GM06990 (cell line): ENCODE measurements at regions not wholly inside any gene's neighbourhood (a gene's known extent, or its start where the extent isn't known, plus 50 kb on each side); places are given as distances from the start of the nearest gene placed in this dataset.

Experiments used
- DNase-seq: peaks from one replicate; pipeline ENCODE4 v3.0.0-alpha.2; 2011; ENCODE audit not compliant: insufficient read length; ENCODE audit errors: extremely low read depth
- H3K27me3 ChIP-seq: replicated peaks from 2 replicates; pipeline ENCODE4 v1.6.0; 2011; ENCODE audit warnings: low read length; ENCODE audit not compliant: control insufficient read depth, insufficient read depth
- H3K36me3 ChIP-seq: 2 replicates; pipeline ENCODE4 v1.5.1; 2011; ENCODE audit warnings: low read length; ENCODE audit not compliant: control insufficient read depth, insufficient read depth
- H3K4me3 ChIP-seq: replicated peaks from 2 replicates; pipeline ENCODE4 v1.5.1; 2011; ENCODE audit warnings: low read depth, mild to moderate bottlenecking, control low read depth, low read length
- CTCF ChIP-seq: IDR thresholded peaks from 2 replicates; pipeline ENCODE4 v1.5.1; 2011; ENCODE audit warnings: low read length, control low read depth, mild to moderate bottlenecking, inconsistent platforms; ENCODE audit not compliant: insufficient read depth, poor library complexity, severe bottlenecking

GRCh38 chr11:98195300-98195699 lies 825.4 kb upstream of the CNTN5 start:
- DNase-seq, result no peak
- Histone ChIP-seq H3K4me3 (no peak overlapping the region), H3K36me3 (no peaks in the 10 kb centered on the region), H3K27me3 (no peaks in the 10 kb centered on the region)
- TF ChIP-seq CTCF, result no peak

- no peak for DNase-seq
- H3K27me3 ChIP-seq, result no peaks in the 10 kb centered on the region
- no peak overlapping the region for H3K4me3 ChIP-seq
- TF ChIP-seq CTCF, result no peak
- no peaks in the 10 kb centered on the region for H3K36me3 ChIP-seq
Measured at GRCh38 chr11:98207086-98207485, 813.7 kb upstream of the CNTN5 start.

DNA sequence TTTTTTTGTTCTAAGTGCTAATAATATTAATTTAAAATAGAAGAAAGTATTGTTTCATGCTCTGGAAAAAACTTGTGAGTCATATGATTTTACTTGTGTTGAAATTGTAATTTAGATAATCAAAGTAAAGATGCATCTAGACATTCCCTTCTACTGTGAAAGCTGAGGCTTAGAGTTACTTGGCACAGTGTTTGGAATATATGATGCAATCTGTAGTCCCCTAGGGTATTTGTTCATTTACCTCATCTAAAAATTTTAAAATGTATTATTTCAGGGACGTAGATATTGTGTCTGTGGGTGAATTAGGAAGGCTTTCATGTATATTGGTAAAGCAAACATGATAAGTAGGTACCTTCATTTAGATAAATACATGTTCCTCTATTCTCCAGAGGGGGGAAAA lies 793.5 kb upstream of the CNTN5 start:
- DNase-seq, result no peak
- Histone ChIP-seq H3K27me3 (no peaks in the 10 kb centered on the region), H3K36me3 (no peaks in the 10 kb centered on the region), H3K4me3 (no peak overlapping the region)
- no peak for TF ChIP-seq CTCF

DNA sequence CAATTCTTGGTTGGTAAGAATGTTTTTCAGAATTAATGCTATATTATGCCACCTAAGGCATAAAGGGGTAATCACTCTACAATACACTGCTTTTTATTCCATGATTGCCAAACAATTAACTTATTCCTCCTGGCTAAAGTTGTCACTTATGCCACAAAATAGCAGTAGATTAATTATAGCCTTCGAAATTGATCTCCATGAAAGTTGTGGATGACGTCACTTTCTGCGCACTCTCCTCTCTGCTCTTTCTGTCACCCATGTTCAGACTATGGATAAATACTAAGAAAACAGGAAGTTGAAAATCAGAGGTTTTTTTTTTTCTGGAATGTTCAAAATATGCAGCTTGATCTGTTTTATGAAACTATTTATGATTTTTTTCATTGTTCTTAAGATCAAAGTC lies 790.1 kb upstream of the CNTN5 start:
- H3K27me3 ChIP-seq, result no peaks in the 10 kb centered on the region
- H3K4me3 ChIP-seq, result no peak overlapping the region
- TF ChIP-seq CTCF, result no peak
- no peaks in the 10 kb centered on the region for H3K36me3 ChIP-seq
- no peak for DNase-seq

DNA sequence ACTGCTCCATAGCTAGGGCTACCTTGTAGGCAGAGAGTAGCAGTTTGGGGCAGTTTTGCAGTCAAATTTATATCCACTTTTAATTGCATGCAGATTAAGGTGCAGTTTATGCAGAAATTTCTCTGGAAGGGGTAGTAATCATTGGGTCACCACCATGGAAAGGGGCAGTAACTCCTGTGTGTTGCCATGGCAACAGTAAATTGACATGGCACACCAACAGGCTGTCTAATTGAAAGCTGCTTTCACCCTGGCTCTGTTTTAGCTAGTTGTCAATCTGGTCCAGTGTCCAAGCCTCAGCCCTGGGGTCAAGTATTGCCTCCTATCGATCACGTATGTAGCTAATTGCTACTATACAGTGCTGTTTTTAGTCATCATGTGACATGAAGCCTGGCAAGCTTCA lies 786.1 kb upstream of the CNTN5 start:
- Histone ChIP-seq H3K4me3 (no peak overlapping the region), H3K36me3 (no peaks in the 10 kb centered on the region), H3K27me3 (no peaks in the 10 kb centered on the region)
- TF ChIP-seq CTCF, result no peak
- no peak for DNase-seq

DNA sequence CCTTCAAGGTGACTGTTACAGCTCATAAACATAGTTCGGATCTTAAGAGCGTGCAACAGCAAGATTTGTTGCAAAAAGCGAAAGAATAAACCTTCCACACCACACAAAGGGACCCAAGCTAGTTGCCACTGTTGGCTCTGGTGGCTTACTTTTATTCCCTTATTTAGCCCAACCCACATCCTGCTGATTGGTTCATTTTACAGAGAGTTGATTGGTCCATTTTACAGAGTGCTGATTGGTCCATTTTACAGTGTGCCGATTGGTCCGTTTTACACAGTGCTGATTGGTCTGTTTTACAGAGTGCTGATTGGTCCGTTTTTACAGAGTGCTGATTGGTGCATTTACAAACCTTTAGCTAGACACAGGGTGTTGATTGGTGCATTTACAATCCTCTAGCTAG lies 776.9 kb upstream of the CNTN5 start:
- Histone ChIP-seq H3K4me3 (no peak overlapping the region), H3K27me3 (no peaks in the 10 kb centered on the region), H3K36me3 (no peaks in the 10 kb centered on the region)
- no peak for TF ChIP-seq CTCF
- no peak for DNase-seq
